SK-N-SH (cell line): ENCODE measurements at regions not wholly inside any gene's neighbourhood (a gene's known extent, or its start where the extent isn't known, plus 50 kb on each side); places are given as distances from the start of the nearest gene placed in this dataset.

ENCODE experiments used
- CTCF ChIP-seq: fragments of 200-600 bp; sonication (generic); IDR thresholded peaks from 2 replicates; pipeline ENCODE4 v1.6.1; 2017; ENCODE audit warnings: antibody characterized with exemption, mild to moderate bottlenecking, moderate library complexity
- GABPA ChIP-seq: IDR thresholded peaks from 2 replicates; pipeline ENCODE4 v1.4.0; 2012; ENCODE audit warnings: low read depth, mild to moderate bottlenecking
- ZBTB33 ChIP-seq: IDR thresholded peaks from 2 replicates; pipeline ENCODE4 v1.4.0; 2012; ENCODE audit warnings: low read depth, borderline replicate concordance

GRCh38 chr6:67127041-67127440, 1420.0 kb upstream of the EYS start:
- no peak for TF ChIP-seq CTCF
- TF ChIP-seq ZBTB33 = no peak
- no peak for TF ChIP-seq GABPA
